ENCODE measurements at regions not wholly inside any gene's neighbourhood (a gene's known extent, or its start where the extent isn't known, plus 50 kb on each side); places are given as distances from the start of the nearest gene placed in this dataset.

GRCh38 chr3:82033186-82033585 lies 271.7 kb upstream of the GBE1 start:
- TF ChIP-seq POLR2AphosphoS5 (IDR thresholded peaks at IDR 0.05; ENCODE audit: low read depth, low read length) = no peak
- TF ChIP-seq POLR2A (IDR thresholded peaks at IDR 0.05; ENCODE audit: low read depth, low read length) = no peak
- TF ChIP-seq TAF1 (IDR thresholded peaks at IDR 0.05; ENCODE audit: low read depth, low read length) = no peak
- no peak for FAIRE-seq

DNA sequence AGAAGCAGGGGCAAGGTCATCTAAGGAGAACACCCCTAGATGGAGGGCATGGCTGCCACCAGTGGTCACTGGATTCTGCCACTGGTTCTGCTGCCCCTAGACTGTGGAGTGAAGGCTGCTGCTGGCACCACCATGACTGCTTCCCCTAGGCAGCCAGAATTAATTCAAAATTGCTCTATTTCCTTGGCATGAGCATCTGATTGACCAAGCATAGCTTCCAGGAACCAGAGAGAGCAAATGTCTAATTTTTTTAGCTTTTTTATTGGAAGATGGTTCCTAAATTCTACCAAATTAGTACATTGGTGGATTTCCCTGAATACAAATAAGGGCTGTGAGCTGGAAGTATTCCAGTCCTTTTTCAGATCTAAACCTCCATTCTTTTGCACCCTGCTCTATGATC lies 270.2 kb upstream of the GBE1 start:
- TF ChIP-seq TAF1 (IDR thresholded peaks at IDR 0.05; ENCODE audit: low read depth, low read length) (no peak), PAX5 (IDR thresholded peaks at IDR 0.05; ENCODE audit: insufficient read depth, low read length, severe bottlenecking) (no peak), POLR2AphosphoS5 (IDR thresholded peaks at IDR 0.05; ENCODE audit: low read depth, low read length) (no peak), POLR2A (IDR thresholded peaks at IDR 0.05; ENCODE audit: low read depth, low read length) (no peak), SPI1 (IDR thresholded peaks at IDR 0.05; ENCODE audit: low read depth, low read length) (no peak), POU2F2 (IDR thresholded peaks at IDR 0.05; ENCODE audit: low read depth, low read length) (no peak)
- FAIRE-seq (no peak), DNase-seq (ENCODE audit: insufficient read length, low spot score) (no peak)

More at GRCh38 chr3:82033186-82033585, 271.7 kb upstream of the GBE1 start:
- DNase-seq (ENCODE audit: insufficient read length, low spot score) = no peak

- FAIRE-seq = no peak
- no peak for DNase-seq (ENCODE audit: insufficient read length, low spot score)
- TF ChIP-seq POU2F2 (IDR thresholded peaks at IDR 0.05; ENCODE audit: low read depth, low read length) (no peak), TAF1 (IDR thresholded peaks at IDR 0.05; ENCODE audit: low read depth, low read length) (no peak), POLR2AphosphoS5 (IDR thresholded peaks at IDR 0.05; ENCODE audit: low read depth, low read length) (no peak), POLR2A (IDR thresholded peaks at IDR 0.05; ENCODE audit: low read depth, low read length) (no peak), PAX5 (IDR thresholded peaks at IDR 0.05; ENCODE audit: insufficient read depth, low read length, severe bottlenecking) (no peak), SPI1 (IDR thresholded peaks at IDR 0.05; ENCODE audit: low read depth, low read length) (no peak)
These were observed 269.5 kb upstream of the GBE1 start for GRCh38 chr3:82030916-82031315.

DNA sequence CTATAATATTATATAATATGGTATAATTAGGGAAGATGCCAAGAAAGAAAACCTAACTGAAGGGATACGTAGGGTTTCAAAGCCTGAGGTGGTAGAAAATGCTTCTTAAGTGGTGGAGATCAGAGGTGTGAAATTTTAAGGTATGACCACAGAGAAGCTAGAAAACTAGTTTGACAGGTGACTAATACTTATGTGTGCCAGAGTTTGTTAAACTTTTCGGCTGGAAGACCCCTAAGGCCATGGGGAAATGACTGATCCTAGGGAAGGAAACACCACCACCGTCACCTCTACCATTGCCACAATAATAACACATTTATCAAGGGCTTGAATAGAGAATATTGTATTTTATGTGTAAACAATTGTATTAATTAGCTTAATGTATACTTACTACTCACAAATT lies 261.4 kb upstream of the GBE1 start:
- DNase-seq (ENCODE audit: insufficient read length, low spot score) (no peak), FAIRE-seq (no peak)
- TF ChIP-seq POU2F2 (IDR thresholded peaks at IDR 0.05; ENCODE audit: low read depth, low read length) = no peak
- TF ChIP-seq PAX5 (IDR thresholded peaks at IDR 0.05; ENCODE audit: insufficient read depth, low read length, severe bottlenecking) = no peak
- TF ChIP-seq SPI1 (IDR thresholded peaks at IDR 0.05; ENCODE audit: low read depth, low read length) = no peak
- no peak for TF ChIP-seq POLR2AphosphoS5 (IDR thresholded peaks at IDR 0.05; ENCODE audit: low read depth, low read length)

DNA sequence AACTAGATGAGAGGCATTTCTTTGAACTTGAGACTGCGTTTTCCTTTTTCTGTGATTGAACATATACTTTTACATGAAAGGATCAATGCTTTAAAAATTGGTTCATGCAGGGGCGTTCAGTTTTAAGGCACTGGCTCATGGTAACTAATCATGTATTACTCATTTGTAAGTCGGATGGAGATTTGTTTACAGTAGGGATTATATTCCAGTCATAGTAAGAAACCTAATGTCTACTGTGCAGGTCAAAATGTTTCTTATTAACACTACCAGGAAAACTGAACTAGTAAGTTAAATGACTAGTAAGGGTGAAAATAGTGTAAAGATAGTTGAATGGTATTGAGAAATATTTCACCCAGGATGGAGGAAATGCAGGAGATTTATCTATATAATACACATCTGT lies 258.8 kb upstream of the GBE1 start:
- FAIRE-seq (no peak), DNase-seq (ENCODE audit: insufficient read length, low spot score) (no peak)
- TF ChIP-seq POU2F2 (IDR thresholded peaks at IDR 0.05; ENCODE audit: low read depth, low read length) (no peak), SPI1 (IDR thresholded peaks at IDR 0.05; ENCODE audit: low read depth, low read length) (no peak), POLR2A (IDR thresholded peaks at IDR 0.05; ENCODE audit: low read depth, low read length) (no peak), POLR2AphosphoS5 (IDR thresholded peaks at IDR 0.05; ENCODE audit: low read depth, low read length) (no peak), PAX5 (IDR thresholded peaks at IDR 0.05; ENCODE audit: insufficient read depth, low read length, severe bottlenecking) (no peak), TAF1 (IDR thresholded peaks at IDR 0.05; ENCODE audit: low read depth, low read length) (no peak)

GRCh38 chr3:82015241-82015640 lies 253.8 kb upstream of the GBE1 start:
- TF ChIP-seq POLR2AphosphoS5 (IDR thresholded peaks at IDR 0.05; ENCODE audit: low read depth, low read length) (no peak), SPI1 (IDR thresholded peaks at IDR 0.05; ENCODE audit: low read depth, low read length) (no peak), TAF1 (IDR thresholded peaks at IDR 0.05; ENCODE audit: low read depth, low read length) (no peak), POU2F2 (IDR thresholded peaks at IDR 0.05; ENCODE audit: low read depth, low read length) (no peak)

DNA sequence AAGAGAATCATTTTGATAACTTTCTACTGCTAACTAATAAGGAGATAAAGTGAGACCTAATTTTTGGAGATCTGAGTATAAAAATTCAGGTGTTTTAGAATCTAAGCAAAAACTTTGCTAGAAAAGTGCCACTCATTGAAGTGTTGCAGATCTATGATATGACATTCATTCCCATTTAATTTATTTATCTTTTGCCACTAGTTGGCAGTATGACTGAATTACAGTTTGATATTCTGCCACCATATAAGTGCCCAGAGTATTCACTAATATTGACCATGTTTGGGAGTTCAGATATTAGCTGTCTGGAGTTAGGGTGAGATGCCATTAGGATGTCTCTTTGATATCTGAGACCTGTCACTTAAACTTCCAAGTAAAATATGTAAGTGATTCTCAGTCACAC lies 251.3 kb upstream of the GBE1 start:
- no peak for FAIRE-seq
- TF ChIP-seq POU2F2 (IDR thresholded peaks at IDR 0.05; ENCODE audit: low read depth, low read length) (no peak), POLR2AphosphoS5 (IDR thresholded peaks at IDR 0.05; ENCODE audit: low read depth, low read length) (no peak), PAX5 (IDR thresholded peaks at IDR 0.05; ENCODE audit: insufficient read depth, low read length, severe bottlenecking) (no peak), SPI1 (IDR thresholded peaks at IDR 0.05; ENCODE audit: low read depth, low read length) (no peak), TAF1 (IDR thresholded peaks at IDR 0.05; ENCODE audit: low read depth, low read length) (no peak), POLR2A (IDR thresholded peaks at IDR 0.05; ENCODE audit: low read depth, low read length) (no peak)
- DNase-seq (ENCODE audit: insufficient read length, low spot score) = no peak

More at GRCh38 chr3:82015241-82015640, 253.8 kb upstream of the GBE1 start:
- FAIRE-seq = no peak
- no peak for DNase-seq (ENCODE audit: insufficient read length, low spot score)

DNA sequence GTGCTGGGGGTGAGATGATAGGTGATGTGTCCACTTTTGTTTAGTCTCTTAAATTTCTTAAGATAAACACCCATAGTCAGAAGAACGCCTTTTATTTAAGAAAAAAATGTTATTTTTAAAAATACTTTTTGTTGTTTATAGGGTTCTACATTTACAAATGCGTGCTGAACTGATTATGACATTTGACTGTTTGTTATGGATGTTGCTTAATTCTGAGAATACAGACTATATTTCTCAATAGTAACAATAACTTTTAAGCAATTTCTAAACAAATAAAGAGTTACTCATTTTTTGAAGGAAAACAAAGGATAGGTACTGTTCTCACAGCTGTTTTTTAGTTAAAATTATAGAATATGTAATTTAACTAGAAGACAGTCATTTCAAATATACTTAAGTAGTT lies 249.9 kb upstream of the GBE1 start:
- no peak for DNase-seq (ENCODE audit: insufficient read length, low spot score)
- FAIRE-seq = no peak
- TF ChIP-seq TAF1 (IDR thresholded peaks at IDR 0.05; ENCODE audit: low read depth, low read length) (no peak), POLR2AphosphoS5 (IDR thresholded peaks at IDR 0.05; ENCODE audit: low read depth, low read length) (no peak), POLR2A (IDR thresholded peaks at IDR 0.05; ENCODE audit: low read depth, low read length) (no peak)

GRCh38 chr3:82005266-82005665 lies 243.8 kb upstream of the GBE1 start:
- TF ChIP-seq POU2F2 (IDR thresholded peaks at IDR 0.05; ENCODE audit: low read depth, low read length) = no peak
- no peak for TF ChIP-seq TAF1 (IDR thresholded peaks at IDR 0.05; ENCODE audit: low read depth, low read length)
- no peak for TF ChIP-seq PAX5 (IDR thresholded peaks at IDR 0.05; ENCODE audit: insufficient read depth, low read length, severe bottlenecking)
- no peak for TF ChIP-seq POLR2AphosphoS5 (IDR thresholded peaks at IDR 0.05; ENCODE audit: low read depth, low read length)
- TF ChIP-seq SPI1 (IDR thresholded peaks at IDR 0.05; ENCODE audit: low read depth, low read length) = no peak
- TF ChIP-seq POLR2A (IDR thresholded peaks at IDR 0.05; ENCODE audit: low read depth, low read length) = no peak
- FAIRE-seq (peak; percentile 13), DNase-seq (ENCODE audit: insufficient read length, low spot score) (no peak)

GRCh38 chr3:82004266-82004665 lies 242.8 kb upstream of the GBE1 start:
- no peak for FAIRE-seq

More at GRCh38 chr3:82004266-82004665, 242.8 kb upstream of the GBE1 start:
- TF ChIP-seq SPI1 (IDR thresholded peaks at IDR 0.05; ENCODE audit: low read depth, low read length) = no peak
- TF ChIP-seq POLR2AphosphoS5 (IDR thresholded peaks at IDR 0.05; ENCODE audit: low read depth, low read length) = no peak
- TF ChIP-seq POLR2A (IDR thresholded peaks at IDR 0.05; ENCODE audit: low read depth, low read length) = no peak
- TF ChIP-seq POU2F2 (IDR thresholded peaks at IDR 0.05; ENCODE audit: low read depth, low read length) = no peak
- TF ChIP-seq TAF1 (IDR thresholded peaks at IDR 0.05; ENCODE audit: low read depth, low read length) = no peak
- no peak for DNase-seq (ENCODE audit: insufficient read length, low spot score)

Measured in GM12891 (cell line).